AG09319 (cell line): ENCODE measurements at regions not wholly inside any gene's neighbourhood (a gene's known extent, or its start where the extent isn't known, plus 50 kb on each side); places are given as distances from the start of the nearest gene placed in this dataset.

ENCODE experiments used
- DNase-seq: peaks from one replicate; pipeline ENCODE4 v3.0.0-alpha.2; 2010; ENCODE audit warnings: low read depth; ENCODE audit errors: extremely low read depth
- TF ChIP-seq, protein P1 (sequence below): IDR thresholded peaks from 2 replicates; pipeline ENCODE4 v1.5.1; 2011; ENCODE audit warnings: low read depth, mild to moderate bottlenecking, inconsistent platforms, low read length, moderate library complexity

DNA sequence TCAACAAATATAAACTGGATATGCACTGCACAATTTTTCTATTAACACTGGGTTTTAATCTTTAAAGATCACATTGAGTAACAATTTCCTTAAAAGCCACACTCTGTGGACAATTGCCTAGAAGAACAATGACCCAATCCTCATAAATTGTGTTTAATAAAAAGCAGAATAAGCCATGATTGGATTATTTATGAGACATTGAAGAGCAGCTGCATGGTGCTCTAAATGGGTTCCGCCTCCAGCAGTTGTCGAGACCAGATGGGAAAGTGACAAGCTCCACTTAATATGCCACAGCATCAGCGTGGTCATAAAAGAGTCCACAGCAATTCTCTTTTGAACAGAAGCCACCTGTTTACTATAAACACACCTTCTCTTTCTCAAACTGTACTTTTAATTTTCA is 635.2 kb upstream of the FRG1 start:
- DNase-seq, result no peak
- TF ChIP-seq, protein P1, sequence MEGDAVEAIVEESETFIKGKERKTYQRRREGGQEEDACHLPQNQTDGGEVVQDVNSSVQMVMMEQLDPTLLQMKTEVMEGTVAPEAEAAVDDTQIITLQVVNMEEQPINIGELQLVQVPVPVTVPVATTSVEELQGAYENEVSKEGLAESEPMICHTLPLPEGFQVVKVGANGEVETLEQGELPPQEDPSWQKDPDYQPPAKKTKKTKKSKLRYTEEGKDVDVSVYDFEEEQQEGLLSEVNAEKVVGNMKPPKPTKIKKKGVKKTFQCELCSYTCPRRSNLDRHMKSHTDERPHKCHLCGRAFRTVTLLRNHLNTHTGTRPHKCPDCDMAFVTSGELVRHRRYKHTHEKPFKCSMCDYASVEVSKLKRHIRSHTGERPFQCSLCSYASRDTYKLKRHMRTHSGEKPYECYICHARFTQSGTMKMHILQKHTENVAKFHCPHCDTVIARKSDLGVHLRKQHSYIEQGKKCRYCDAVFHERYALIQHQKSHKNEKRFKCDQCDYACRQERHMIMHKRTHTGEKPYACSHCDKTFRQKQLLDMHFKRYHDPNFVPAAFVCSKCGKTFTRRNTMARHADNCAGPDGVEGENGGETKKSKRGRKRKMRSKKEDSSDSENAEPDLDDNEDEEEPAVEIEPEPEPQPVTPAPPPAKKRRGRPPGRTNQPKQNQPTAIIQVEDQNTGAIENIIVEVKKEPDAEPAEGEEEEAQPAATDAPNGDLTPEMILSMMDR, result no peak

GRCh38 chr4:189311251-189311650 is 629.4 kb upstream of the FRG1 start:
- TF ChIP-seq, protein P1, result no peak
- no peak for DNase-seq

DNA sequence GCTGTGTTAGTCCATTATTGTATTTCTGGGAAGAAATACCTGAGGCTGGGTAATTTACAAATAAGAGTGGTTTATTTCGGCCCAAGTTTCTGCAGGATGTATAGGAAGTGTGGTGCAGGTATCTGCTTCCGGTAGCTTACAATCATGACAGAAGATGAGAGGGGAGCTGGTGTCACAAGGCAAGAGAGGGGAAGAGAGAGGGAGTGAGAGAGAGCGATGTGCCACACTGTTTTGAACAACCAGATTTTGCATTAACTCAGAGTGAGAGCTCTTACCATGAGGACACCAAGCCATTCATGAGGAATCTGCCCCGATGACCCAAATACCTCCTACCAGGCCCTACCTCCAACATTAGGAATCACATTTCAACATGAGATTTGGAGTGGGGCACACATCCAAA is 627.6 kb upstream of the FRG1 start:
- DNase-seq, result no peak

DNA sequence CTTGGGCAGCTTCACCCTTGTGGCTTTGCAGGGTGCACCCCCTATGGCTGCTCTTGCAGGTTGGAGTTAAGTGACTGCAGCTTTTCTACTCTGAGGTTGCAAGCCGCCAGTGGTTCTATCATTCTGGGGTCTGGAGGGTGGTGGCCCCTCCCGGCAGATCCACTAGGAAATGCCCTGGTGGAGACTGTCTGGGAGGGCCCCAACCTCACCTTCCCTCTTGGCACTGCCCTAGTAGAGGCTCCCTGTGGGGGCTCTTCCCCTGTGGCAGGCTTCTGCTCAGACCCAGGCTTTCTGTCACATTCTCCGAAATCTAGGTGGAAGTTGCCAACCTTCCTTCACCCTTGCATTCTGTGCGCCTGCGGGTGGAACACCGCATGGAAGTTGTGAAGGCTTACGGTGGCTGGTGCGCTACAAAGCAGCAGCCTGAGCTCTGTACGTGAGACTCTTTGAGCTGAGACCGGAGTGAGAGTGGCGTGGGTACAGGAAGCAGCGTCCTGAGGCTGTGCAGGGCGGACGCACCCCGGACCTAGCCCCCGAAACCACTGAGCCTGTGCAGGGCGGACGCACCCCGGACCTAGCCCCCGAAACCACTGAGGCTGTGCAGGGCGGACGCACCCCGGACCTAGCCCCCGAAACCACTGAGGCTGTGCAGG is 626.7 kb upstream of the FRG1 start:
- DNase-seq, result no peak
- TF ChIP-seq, protein P1, result no peak

More for the DNA sequence above, 627.6 kb upstream of the FRG1 start:
- TF ChIP-seq, protein P1, result no peak

- no peak for DNase-seq
- TF ChIP-seq, protein P1, result no peak
These were observed 618.2 kb upstream of the FRG1 start for GRCh38 chr4:189322426-189322825.

- no peak for DNase-seq
- TF ChIP-seq, protein P1, result no peak
These were observed 598.8 kb upstream of the FRG1 start for GRCh38 chr4:189341881-189342280.

GRCh38 chr4:189355590-189355989 is 585.1 kb upstream of the FRG1 start:
- TF ChIP-seq, protein P1, result no peak
- no peak for DNase-seq
